HCT116 (cell line): ENCODE measurements at regions not wholly inside any gene's neighbourhood (a gene's known extent, or its start where the extent isn't known, plus 50 kb on each side); places are given as distances from the start of the nearest gene placed in this dataset.

ENCODE experiments used
- ELF1 ChIP-seq: IDR thresholded peaks from 2 replicates; pipeline ENCODE4 v1.6.1; 2012; ENCODE audit warnings: low read depth, borderline replicate concordance
- REST ChIP-seq: IDR thresholded peaks from 2 replicates; pipeline ENCODE4 v1.6.1; 2012; ENCODE audit warnings: low read depth
- SRF ChIP-seq: IDR thresholded peaks from 2 replicates; pipeline ENCODE4 v1.6.1; 2012; ENCODE audit warnings: low read depth
- YY1 ChIP-seq: IDR thresholded peaks from 2 replicates; pipeline ENCODE4 v1.6.1; 2011; ENCODE audit warnings: low read length, low read depth, moderate library complexity, mild to moderate bottlenecking; ENCODE audit not compliant: insufficient replicate concordance; ENCODE audit errors: extremely low read depth
- TF ChIP-seq, protein P1 (sequence below), 3 experiments: fragments of 200-600 bp in 1 of 3; sonication (generic) in 1 of 3; IDR thresholded peaks in 2 of 3; conservative IDR thresholded peaks in 1 of 3; 2 replicates each; pipeline ENCODE4 v1.5.1; 2012 to 2017; ENCODE audit warnings: low read depth in 2 of 3, low read length in 2 of 3, antibody characterized with exemption in 1 of 3, borderline replicate concordance in 1 of 3, control low read depth in 1 of 3, mild to moderate bottlenecking in 1 of 3, mixed read lengths in 1 of 3, mixed run types in 1 of 3, moderate library complexity in 1 of 3; ENCODE audit not compliant: insufficient read depth in 1 of 3

DNA sequence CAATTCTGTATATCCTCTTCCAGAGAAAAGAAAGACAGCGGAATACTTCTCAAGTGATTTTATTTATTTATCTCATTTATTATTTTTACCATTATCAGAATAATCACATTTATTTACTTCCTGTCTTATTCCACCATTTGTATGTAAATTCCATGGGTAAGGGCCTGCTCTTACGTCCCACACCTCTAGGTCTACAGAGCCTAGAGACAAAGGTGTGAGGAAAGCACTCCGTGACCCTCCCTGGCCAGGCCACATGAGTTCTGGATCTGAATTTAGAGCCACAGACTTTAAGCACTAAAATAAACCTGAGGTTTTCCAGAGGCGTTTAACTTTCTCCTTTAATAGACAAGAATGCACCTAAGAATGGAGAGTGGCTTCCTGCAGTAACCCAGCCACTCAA lies 85.3 kb upstream of the CTSV start:
- no peak for TF ChIP-seq ELF1
- TF ChIP-seq SRF = no peak
- TF ChIP-seq YY1 = no peak
- TF ChIP-seq, protein P1, sequence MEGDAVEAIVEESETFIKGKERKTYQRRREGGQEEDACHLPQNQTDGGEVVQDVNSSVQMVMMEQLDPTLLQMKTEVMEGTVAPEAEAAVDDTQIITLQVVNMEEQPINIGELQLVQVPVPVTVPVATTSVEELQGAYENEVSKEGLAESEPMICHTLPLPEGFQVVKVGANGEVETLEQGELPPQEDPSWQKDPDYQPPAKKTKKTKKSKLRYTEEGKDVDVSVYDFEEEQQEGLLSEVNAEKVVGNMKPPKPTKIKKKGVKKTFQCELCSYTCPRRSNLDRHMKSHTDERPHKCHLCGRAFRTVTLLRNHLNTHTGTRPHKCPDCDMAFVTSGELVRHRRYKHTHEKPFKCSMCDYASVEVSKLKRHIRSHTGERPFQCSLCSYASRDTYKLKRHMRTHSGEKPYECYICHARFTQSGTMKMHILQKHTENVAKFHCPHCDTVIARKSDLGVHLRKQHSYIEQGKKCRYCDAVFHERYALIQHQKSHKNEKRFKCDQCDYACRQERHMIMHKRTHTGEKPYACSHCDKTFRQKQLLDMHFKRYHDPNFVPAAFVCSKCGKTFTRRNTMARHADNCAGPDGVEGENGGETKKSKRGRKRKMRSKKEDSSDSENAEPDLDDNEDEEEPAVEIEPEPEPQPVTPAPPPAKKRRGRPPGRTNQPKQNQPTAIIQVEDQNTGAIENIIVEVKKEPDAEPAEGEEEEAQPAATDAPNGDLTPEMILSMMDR (IDR thresholded peaks at IDR 0.05 in 2 of 3, conservative IDR thresholded peaks at IDR 0.05 in 1 of 3; ENCODE audit: borderline replicate concordance in 1 of 3, insufficient read depth in 1 of 3, low read depth in 2 of 3, low read length in 2 of 3) = no peak
- TF ChIP-seq REST = no peak
